AG04450 (cell line): ENCODE measurements at regions not wholly inside any gene's neighbourhood (a gene's known extent, or its start where the extent isn't known, plus 50 kb on each side); places are given as distances from the start of the nearest gene placed in this dataset.

Experiments
- CTCF ChIA-PET: fragments of 300-600, 350-600 bp; formaldehyde crosslinking; extraction: SDS; loops from one replicate; lab custom pipeline; 2022; ENCODE audit warnings: antibody characterized with exemption, inconsistent platforms; lab: Charles Lee
- POLR2A ChIA-PET: fragments of 350-600 bp; formaldehyde crosslinking; extraction: SDS; loops from one replicate; lab custom pipeline; 2021; ENCODE audit warnings: antibody characterized with exemption, inconsistent platforms; lab: Yijun Ruan, JAX
- DNase-seq: peaks from one replicate; pipeline ENCODE4 v3.0.0-alpha.2; 2011; ENCODE audit warnings: low read depth, low spot score
- H3K27ac ChIP-seq: one replicate; pipeline ENCODE4 v1.5.1; 2012; ENCODE audit warnings: low read depth, low read length, control low read depth
- H3K27me3 ChIP-seq: one replicate; pipeline ENCODE4 v1.6.0; 2012; ENCODE audit warnings: low read length; ENCODE audit not compliant: control insufficient read depth, insufficient read depth
- H3K4me3 ChIP-seq: 2 replicates; pipeline ENCODE4 v1.5.1; 2011; ENCODE audit warnings: mild to moderate bottlenecking, low read depth, low read length, control low read depth
- H3K9me3 ChIP-seq: 2 replicates; pipeline ENCODE4 v1.5.1; 2012; ENCODE audit warnings: low read length; ENCODE audit not compliant: control insufficient read depth, insufficient read depth
- CTCF ChIP-seq: IDR thresholded peaks from 2 replicates; pipeline ENCODE4 v1.5.1; 2011; ENCODE audit warnings: low read depth, low read length, control low read depth, inconsistent platforms

- Histone ChIP-seq H3K27me3 (no peaks in the 10 kb centered on the region), H3K27ac (no peak overlapping the region), H3K9me3 (peaks cover 3% of the 10 kb centered on the region), H3K4me3 (no peak overlapping the region)
- CTCF ChIA-PET = no interaction called here
- TF ChIP-seq CTCF = no peak
- no peak for DNase-seq
- POLR2A ChIA-PET = no interaction called here
These were observed 629.8 kb upstream of the CDH18 start for GRCh38 chr5:20617841-20618240.

- no peak for TF ChIP-seq CTCF
- H3K4me3 ChIP-seq = no peak overlapping the region
- ChIA-PET POLR2A (no interaction called here), CTCF (no interaction called here)
- no peaks in the 10 kb centered on the region for H3K27me3 ChIP-seq
- H3K27ac ChIP-seq = no peak overlapping the region
- DNase-seq = no peak
- H3K9me3 ChIP-seq = peaks cover 3% of the 10 kb centered on the region
These were observed 628.0 kb upstream of the CDH18 start for GRCh38 chr5:20615888-20616563.

GRCh38 chr5:20611620-20612019 lies 623.6 kb upstream of the CDH18 start:
- POLR2A ChIA-PET = no interaction called here

GRCh38 chr5:20610681-20611080 lies 622.7 kb upstream of the CDH18 start:
- Histone ChIP-seq H3K4me3 (no peak overlapping the region), H3K27ac (no peak overlapping the region), H3K9me3 (no peaks in the 10 kb centered on the region), H3K27me3 (no peaks in the 10 kb centered on the region)
- ChIA-PET CTCF (no interaction called here), POLR2A (no interaction called here)
- DNase-seq = no peak
- no peak for TF ChIP-seq CTCF

More at GRCh38 chr5:20611620-20612019, 623.6 kb upstream of the CDH18 start:
- no peak for TF ChIP-seq CTCF
- CTCF ChIA-PET = no interaction called here
- DNase-seq = no peak
- H3K27ac ChIP-seq = no peak overlapping the region
- no peaks in the 10 kb centered on the region for H3K27me3 ChIP-seq
- peaks cover 3% of the 10 kb centered on the region for H3K9me3 ChIP-seq
- no peak overlapping the region for H3K4me3 ChIP-seq

GRCh38 chr5:20609126-20609525 lies 621.1 kb upstream of the CDH18 start:
- no peak overlapping the region for H3K4me3 ChIP-seq
- TF ChIP-seq CTCF = no peak
- no peaks in the 10 kb centered on the region for H3K9me3 ChIP-seq
- H3K27ac ChIP-seq = no peak overlapping the region
- POLR2A ChIA-PET = no interaction called here
- H3K27me3 ChIP-seq = no peaks in the 10 kb centered on the region
- CTCF ChIA-PET = no interaction called here
- DNase-seq = no peak
